HG03457 (cell line): ENCODE measurements at regions not wholly inside any gene's neighbourhood (a gene's known extent, or its start where the extent isn't known, plus 50 kb on each side); places are given as distances from the start of the nearest gene placed in this dataset.

ENCODE experiments used
- ATAC-seq: cut with Tn5 transposase; IDR thresholded peaks from one replicate; pipeline ENCODE4 v1.9.1; 2021; ENCODE audit warnings: moderate number of reproducible peaks; ENCODE audit not compliant: unreplicated experiment

DNA sequence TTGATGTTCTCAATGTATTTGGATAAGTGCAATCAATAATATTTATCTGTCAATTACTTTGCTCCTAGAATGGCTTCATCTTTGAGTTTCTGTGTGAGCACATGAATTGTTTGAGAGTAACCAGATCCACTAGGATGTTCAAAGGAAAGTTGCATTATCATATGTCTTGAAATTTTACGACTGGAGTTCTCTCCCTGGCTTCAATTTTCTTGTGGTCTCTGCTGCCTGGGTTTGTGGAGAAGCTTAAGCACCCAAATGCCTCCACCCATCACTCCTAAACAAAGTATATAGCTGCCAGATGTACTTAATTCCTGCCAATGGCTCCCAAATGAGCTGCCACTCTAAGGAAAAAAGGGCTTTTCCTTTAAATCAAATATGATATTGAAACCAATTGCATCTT is 1149.4 kb upstream of the ZEB2 start:
- ATAC-seq, result no peak

GRCh38 chr2:145666552-145666951 is 1146.6 kb upstream of the ZEB2 start:
- ATAC-seq, result no peak

DNA sequence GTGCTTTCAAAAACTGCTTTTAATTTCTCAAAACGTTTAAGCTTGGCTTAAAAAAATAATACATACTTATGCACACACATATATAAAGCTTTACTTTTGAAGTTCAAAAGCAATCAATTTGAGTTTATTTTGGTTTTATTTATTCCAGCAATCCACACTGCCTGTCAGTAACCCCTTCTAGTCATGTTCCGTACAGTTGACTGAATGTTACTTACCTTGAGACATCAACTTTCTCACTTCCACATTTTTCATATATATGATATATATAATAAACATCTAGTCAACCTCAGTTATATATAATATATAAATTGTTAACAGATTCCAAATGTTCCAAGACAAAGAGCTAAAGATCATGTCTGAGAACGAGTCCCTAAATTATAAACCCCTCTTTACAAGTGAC is 1137.3 kb upstream of the ZEB2 start:
- ATAC-seq, result no peak

- ATAC-seq, result no peak
These were observed 1135.3 kb upstream of the ZEB2 start for GRCh38 chr2:145655165-145655765.

GRCh38 chr2:145654746-145655145 is 1134.8 kb upstream of the ZEB2 start:
- no peak for ATAC-seq

GRCh38 chr2:145654156-145654555 is 1134.2 kb upstream of the ZEB2 start:
- ATAC-seq, result no peak

- ATAC-seq, result no peak
These were observed 1133.6 kb upstream of the ZEB2 start for GRCh38 chr2:145653553-145653952.

GRCh38 chr2:145652571-145653545 is 1132.9 kb upstream of the ZEB2 start:
- no peak for ATAC-seq

DNA sequence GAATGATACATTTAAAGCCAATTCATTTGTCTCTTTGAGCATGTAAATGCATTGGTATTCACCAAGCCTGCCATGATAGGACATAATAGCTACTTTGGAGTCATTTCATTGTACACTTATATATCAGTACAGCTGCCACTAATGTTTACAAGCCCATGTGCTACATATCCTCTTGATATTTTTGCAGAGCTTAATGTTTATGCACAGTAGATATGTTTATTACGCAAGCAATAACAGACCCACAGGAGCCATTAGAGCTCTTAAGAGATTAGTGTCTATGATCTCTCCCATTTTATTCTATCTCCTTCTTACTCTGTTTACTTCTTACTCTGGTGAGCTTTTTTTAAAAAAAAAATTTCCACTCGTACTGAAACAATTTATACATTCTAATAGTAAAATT is 1132.1 kb upstream of the ZEB2 start:
- ATAC-seq, result no peak

DNA sequence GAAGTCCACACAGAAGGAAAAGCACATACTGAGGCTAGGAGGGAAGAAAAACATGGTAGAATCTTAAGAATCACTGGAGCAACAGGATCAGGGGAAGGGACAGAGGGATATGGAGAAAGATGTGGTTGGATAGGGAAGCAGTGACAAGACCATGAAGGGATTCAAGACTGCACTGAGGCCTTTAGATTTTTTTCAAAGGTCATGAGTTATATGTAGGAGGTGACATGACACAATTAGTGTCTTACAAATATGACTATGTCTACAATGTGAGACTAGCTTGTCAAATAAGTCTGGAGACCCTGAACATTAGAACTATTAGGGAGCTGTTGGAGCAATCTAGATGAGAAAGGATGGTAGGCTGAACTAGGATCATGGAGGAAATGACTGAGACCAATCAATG is 1130.3 kb upstream of the ZEB2 start:
- no peak for ATAC-seq

GRCh38 chr2:145649061-145649460 is 1129.1 kb upstream of the ZEB2 start:
- ATAC-seq, result no peak

GRCh38 chr2:145644820-145645302 is 1124.9 kb upstream of the ZEB2 start:
- ATAC-seq, result peak; percentile 100

GRCh38 chr2:145638675-145639074 is 1118.8 kb upstream of the ZEB2 start:
- peak; percentile 85 for ATAC-seq

- ATAC-seq, result no peak
These were observed 1115.9 kb upstream of the ZEB2 start for GRCh38 chr2:145635706-145636427.

DNA sequence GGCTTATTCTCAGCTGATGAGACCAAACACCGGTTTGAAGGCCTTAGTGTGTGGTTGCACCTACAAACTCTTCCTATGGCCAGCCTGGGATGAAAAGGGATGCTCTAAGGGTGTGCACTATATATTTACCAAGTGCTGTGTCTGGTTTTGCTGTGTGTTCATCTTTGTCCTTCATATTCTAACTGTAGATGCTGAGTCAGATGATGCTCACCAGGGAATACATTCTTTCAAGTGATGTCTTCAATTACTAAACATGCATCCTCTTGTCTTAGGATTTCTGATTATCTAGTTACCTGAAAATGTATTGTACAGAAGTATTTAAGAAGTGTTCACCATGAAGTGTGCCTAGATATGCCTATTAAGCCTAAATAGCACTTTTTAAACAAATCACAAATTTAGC is 1111.6 kb upstream of the ZEB2 start:
- ATAC-seq, result no peak

GRCh38 chr2:145626301-145626700 is 1106.4 kb upstream of the ZEB2 start:
- ATAC-seq, result no peak

GRCh38 chr2:145625111-145625510 is 1105.2 kb upstream of the ZEB2 start:
- no peak for ATAC-seq

DNA sequence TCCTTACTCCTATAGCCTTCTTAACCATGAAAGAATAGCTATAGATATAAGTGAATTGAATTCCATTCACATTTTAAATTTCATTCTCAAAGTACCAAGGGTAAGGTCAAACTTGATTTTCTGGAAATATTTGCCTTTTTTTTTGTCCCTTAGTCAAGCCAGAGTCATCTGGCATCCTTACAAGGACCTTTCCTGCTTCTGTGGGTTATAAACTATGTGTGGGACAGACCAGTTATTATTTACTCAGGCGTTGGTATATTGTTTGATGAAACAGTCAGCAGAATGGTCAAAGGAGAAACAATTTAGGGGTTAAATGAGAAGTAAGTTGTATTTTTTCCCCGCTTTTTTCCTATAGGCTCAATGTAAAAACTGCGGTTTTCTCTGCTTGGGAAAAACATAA is 1103.2 kb upstream of the ZEB2 start:
- no peak for ATAC-seq

DNA sequence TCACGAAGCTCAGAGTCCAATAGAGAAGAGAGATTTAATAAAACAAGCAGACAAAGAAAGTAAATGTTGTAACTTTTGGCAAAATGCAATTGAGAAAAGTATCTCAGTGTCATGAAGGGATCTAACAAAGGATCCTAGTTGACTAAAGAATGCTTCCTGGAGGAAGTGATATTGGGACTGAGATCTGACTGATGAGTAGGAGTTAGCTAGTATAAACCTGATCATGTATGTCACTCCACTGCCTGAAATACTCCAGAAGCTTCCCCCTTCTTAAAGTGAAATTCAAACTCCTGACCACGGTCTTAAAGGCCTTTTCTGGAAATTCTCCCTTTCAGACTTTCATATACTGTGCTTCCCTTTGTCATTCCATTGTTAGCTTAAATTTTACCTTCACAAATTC is 1102.4 kb upstream of the ZEB2 start:
- no peak for ATAC-seq

- no peak for ATAC-seq
These were observed 1098.0 kb upstream of the ZEB2 start for GRCh38 chr2:145617906-145618305.

- no peak for ATAC-seq
These were observed 1097.5 kb upstream of the ZEB2 start for GRCh38 chr2:145617420-145617819.

DNA sequence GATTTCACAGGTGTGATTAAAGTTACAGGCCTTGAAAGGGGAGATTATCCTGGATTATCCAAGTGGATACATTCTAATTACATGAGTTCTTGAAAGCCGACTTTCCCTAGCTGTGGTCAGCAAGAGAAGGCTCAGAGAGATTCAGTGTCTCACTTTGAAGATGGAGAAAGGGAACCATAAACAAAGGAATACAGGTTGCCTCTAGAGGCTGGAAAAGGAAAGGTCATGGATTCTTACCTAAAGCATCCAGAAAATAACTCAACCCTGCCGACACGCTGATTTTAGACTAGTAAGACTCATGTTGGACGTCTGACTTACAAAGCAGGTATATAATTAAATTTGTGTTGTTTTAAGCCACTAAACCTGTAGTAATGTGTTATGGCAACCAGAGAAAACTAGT is 1095.7 kb upstream of the ZEB2 start:
- no peak for ATAC-seq
